H1 (cell line): ENCODE measurements at regions not wholly inside any gene's neighbourhood (a gene's known extent, or its start where the extent isn't known, plus 50 kb on each side); places are given as distances from the start of the nearest gene placed in this dataset.

Source experiments
- CTCF ChIA-PET: fragments of 300-600 bp; sonication (Branson Sonifier 250); formaldehyde crosslinking; loops from one replicate; lab custom pipeline; 2021; ENCODE audit not compliant: partially characterized antibody; lab: Charles Lee
- POLR2A ChIA-PET: fragments of 300-600 bp; sonication (Branson Sonifier 250); formaldehyde crosslinking; loops from one replicate; lab custom pipeline; 2021; ENCODE audit warnings: inconsistent platforms; ENCODE audit not compliant: partially characterized antibody; lab: Charles Lee
- DNase-seq, 2 experiments: peaks; one replicate each; pipeline versions ENCODE4 v3.0.0 to v3.0.0-alpha.2; 2010 to 2022; ENCODE audit warnings: low spot score in 2 of 2, low read depth in 1 of 2, mixed read lengths in 1 of 2
- FAIRE-seq: peaks from 2 replicates; lab custom pipeline; 2011; peaks lifted over from hg19 to GRCh38; lab: Jason Lieb, UNC
- H2AFZ ChIP-seq: 2 replicates; pipeline ENCODE4 v1.8.1; 2012; ENCODE audit warnings: low read length, inconsistent platforms
- H2AK5ac ChIP-seq: 2 replicates; pipeline ENCODE4 v1.6.1; 2013; ENCODE audit warnings: low read depth, low read length
- H2BK120ac ChIP-seq: replicated peaks from 2 replicates; pipeline ENCODE3; 2013; ENCODE audit warnings: low read depth, low read length, inconsistent platforms
- H2BK12ac ChIP-seq: 2 replicates; pipeline ENCODE4 v1.6.1; 2013; ENCODE audit warnings: low read depth, low read length
- H2BK15ac ChIP-seq: 2 replicates; pipeline ENCODE4 v1.6.1; 2013; ENCODE audit warnings: low read length
- H2BK20ac ChIP-seq: 2 replicates; pipeline ENCODE4 v1.6.1; 2013; ENCODE audit warnings: low read length
- H2BK5ac ChIP-seq: 2 replicates; pipeline ENCODE4 v1.6.1; 2013; ENCODE audit warnings: low read depth, low read length
- H3K14ac ChIP-seq: 2 replicates; pipeline ENCODE4 v1.6.1; 2013; ENCODE audit warnings: inconsistent platforms; ENCODE audit not compliant: insufficient read length
- H3K18ac ChIP-seq: 2 replicates; pipeline ENCODE4 v1.6.1; 2013; ENCODE audit warnings: low read length; ENCODE audit errors: extremely low read depth
- H3K23ac ChIP-seq: 2 replicates; pipeline ENCODE4 v1.6.1; 2013; ENCODE audit warnings: inconsistent platforms; ENCODE audit not compliant: insufficient read length
- H3K23me2 ChIP-seq: 2 replicates; pipeline ENCODE4 v1.6.1; 2013; ENCODE audit warnings: low read depth, low read length
- H3K27ac ChIP-seq: 2 replicates; pipeline ENCODE4 v1.6.1; 2011; ENCODE audit warnings: low read depth, low read length, inconsistent platforms
- H3K27me3 ChIP-seq, 4 experiments: replicated peaks in 1 of 4; 1 replicate in 1 of 4; 2 replicates in 3 of 4; pipeline versions ENCODE4 v1.6.1 to v1.8.1; 2011 to 2013; ENCODE audit warnings: low read length in 3 of 4, mild to moderate bottlenecking in 3 of 4, inconsistent platforms in 2 of 4, mixed read lengths in 2 of 4, moderate library complexity in 1 of 4; ENCODE audit not compliant: control insufficient read depth in 3 of 4, insufficient read depth in 3 of 4; ENCODE audit errors: extremely low read depth in 1 of 4
- H3K36me3 ChIP-seq, 4 experiments: 2 replicates each; pipeline versions ENCODE4 v1.6.1 to v1.8.1; 2011 to 2013; ENCODE audit warnings: mild to moderate bottlenecking in 4 of 4, low read length in 3 of 4, moderate library complexity in 2 of 4, control low read depth in 1 of 4, inconsistent platforms in 1 of 4; ENCODE audit not compliant: insufficient read depth in 4 of 4, control insufficient read depth in 2 of 4
- H3K4ac ChIP-seq: replicated peaks from 2 replicates; pipeline ENCODE3; 2013; ENCODE audit warnings: low read length, low read depth, mixed read lengths, inconsistent platforms; ENCODE audit not compliant: insufficient read length
- H3K4me1 ChIP-seq, 4 experiments: replicated peaks in 1 of 4; 1 replicate in 1 of 4; 2 replicates in 3 of 4; pipeline versions ENCODE4 v1.6.1 to v1.8.1; 2011 to 2013; ENCODE audit warnings: low read length in 3 of 4, inconsistent platforms in 2 of 4, mixed read lengths in 1 of 4; ENCODE audit not compliant: insufficient read depth in 4 of 4, control insufficient read depth in 3 of 4
- H3K4me2 ChIP-seq, 2 experiments: 2 replicates each; pipeline versions ENCODE4 v1.6.1 to v1.8.1; 2011 to 2013; ENCODE audit warnings: low read depth in 2 of 2, low read length in 2 of 2, control low read depth in 1 of 2, inconsistent platforms in 1 of 2, mild to moderate bottlenecking in 1 of 2; ENCODE audit not compliant: insufficient read depth in 1 of 2
- H3K4me3 ChIP-seq, 4 experiments: fragments of 200-600, 300-600 bp in 1 of 4; sonication (generic), shearing (Covaris generic), sonication (Bioruptor Twin) in 1 of 4; 2 replicates each; pipeline versions ENCODE4 v1.5.1 to v1.8.1; 2011 to 2016; ENCODE audit warnings: low read length in 4 of 4, low read depth in 3 of 4, control low read depth in 2 of 4, inconsistent platforms in 2 of 4, mild to moderate bottlenecking in 2 of 4, mixed read lengths in 1 of 4, moderate library complexity in 1 of 4; ENCODE audit not compliant: insufficient read depth in 2 of 4; ENCODE audit errors: extremely low read depth in 1 of 4
- H3K56ac ChIP-seq: replicated peaks from 2 replicates; pipeline ENCODE3; 2013; ENCODE audit warnings: low read depth, mild to moderate bottlenecking, mixed read lengths, low read length, inconsistent platforms; ENCODE audit not compliant: insufficient read length
- H3K79me1 ChIP-seq: 2 replicates; pipeline ENCODE4 v1.6.1; 2013; ENCODE audit warnings: low read depth, low read length, control low read depth
- H3K79me2 ChIP-seq, 2 experiments: 2 replicates each; pipeline versions ENCODE4 v1.6.1 to v1.8.1; 2012 to 2013; ENCODE audit warnings: low read length in 2 of 2, mild to moderate bottlenecking in 2 of 2, inconsistent platforms in 1 of 2; ENCODE audit not compliant: insufficient read depth in 2 of 2, control insufficient read depth in 1 of 2
- H3K9ac ChIP-seq, 4 experiments: replicated peaks in 1 of 4; 1 replicate in 1 of 4; 2 replicates in 3 of 4; pipeline versions ENCODE4 v1.6.1 to v1.8.1; 2011 to 2013; ENCODE audit warnings: low read depth in 3 of 4, low read length in 3 of 4, control low read depth in 2 of 4, mild to moderate bottlenecking in 2 of 4, moderate library complexity in 2 of 4, inconsistent platforms in 1 of 4; ENCODE audit errors: extremely low read depth in 1 of 4
- H3K9me3 ChIP-seq, 2 experiments: 2 replicates each; pipeline versions ENCODE4 v1.6.1 to v1.8.1; 2012 to 2013; ENCODE audit warnings: mild to moderate bottlenecking in 2 of 2, moderate library complexity in 2 of 2, control low read depth in 1 of 2, inconsistent platforms in 1 of 2, low read depth in 1 of 2, low read length in 1 of 2, mixed read lengths in 1 of 2; ENCODE audit not compliant: insufficient read depth in 2 of 2
- H4K20me1 ChIP-seq, 2 experiments: replicated peaks in 1 of 2; 2 replicates each; pipeline versions ENCODE3 to v1.8.1; 2011 to 2013; ENCODE audit warnings: inconsistent platforms in 2 of 2, low read length in 2 of 2, mild to moderate bottlenecking in 1 of 2; ENCODE audit not compliant: insufficient read depth in 2 of 2, control insufficient read depth in 1 of 2
- H4K5ac ChIP-seq: 2 replicates; pipeline ENCODE4 v1.6.1; 2013; ENCODE audit warnings: low read length, low read depth, mixed read lengths, inconsistent platforms; ENCODE audit not compliant: insufficient read length
- H4K8ac ChIP-seq: 2 replicates; pipeline ENCODE4 v1.8.0; 2013; ENCODE audit warnings: mild to moderate bottlenecking, moderate library complexity, low read length, inconsistent platforms; ENCODE audit not compliant: insufficient read depth; ENCODE audit errors: extremely low read depth
- H4K91ac ChIP-seq: replicated peaks from 2 replicates; pipeline ENCODE3; 2013; ENCODE audit warnings: low read length, mixed read lengths, inconsistent platforms; ENCODE audit not compliant: insufficient read length
- CEBPB ChIP-seq: IDR thresholded peaks from 2 replicates; pipeline ENCODE4 v1.6.1; 2012; ENCODE audit warnings: low read depth, low read length
- PHF8 ChIP-seq: fragments of 200-600 bp; sonication (generic); conservative IDR thresholded peaks from 2 replicates; pipeline ENCODE4 v1.7.1; 2012; ENCODE audit warnings: low read depth, mild to moderate bottlenecking, inconsistent platforms, low read length, moderate library complexity
- RBBP5 ChIP-seq: IDR thresholded peaks from 2 replicates; pipeline ENCODE4 v1.7.1; 2012; ENCODE audit warnings: low read depth, mild to moderate bottlenecking, inconsistent platforms, low read length, moderate library complexity, borderline replicate concordance
- SIRT6 ChIP-seq: IDR thresholded peaks from one replicate; pipeline ENCODE4 v1.7.1; 2012; ENCODE audit warnings: low read length, inconsistent platforms
- WGBS, 2 experiments: shearing (Covaris generic) in 1 of 2; methylation state at CpG; one replicate each; pipeline versions ENCODE4 v1.1.6 to v1.1.7; 2013 to 2015; ENCODE audit warnings: low lambda C conversion rate in 2 of 2, mixed read lengths in 2 of 2, inconsistent platforms in 1 of 2, low coverage in 1 of 2, missing lambda C conversion rate in 1 of 2; ENCODE audit not compliant: insufficient replicate concordance in 2 of 2, insufficient coverage in 1 of 2, insufficient read length in 1 of 2; ENCODE audit errors: extremely low coverage in 1 of 2, missing lambda C conversion rate in 1 of 2; 5-methylcytosine and 5-hydroxymethylcytosine counted together

DNA sequence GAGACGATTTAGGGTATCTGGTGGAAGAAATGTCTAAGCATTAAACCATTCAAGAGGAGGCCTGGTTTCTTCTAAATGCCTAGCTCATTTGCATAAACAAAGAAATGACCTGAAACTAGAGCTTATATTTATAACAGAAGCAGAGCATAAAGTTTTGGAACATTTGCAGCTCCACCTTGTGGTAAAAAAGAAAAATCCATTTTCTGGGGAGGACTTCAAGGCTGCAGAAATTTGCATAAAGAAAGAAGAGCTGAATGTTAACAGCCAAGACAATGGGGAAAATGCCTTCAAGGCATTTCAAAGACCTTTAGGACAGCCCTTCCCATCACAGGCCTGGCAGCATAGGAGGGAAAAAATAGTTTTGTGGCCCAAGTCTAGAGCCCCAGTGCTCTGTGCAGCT, 362.0 kb downstream of the ZNF248 start:
- DNase-seq (no peak), FAIRE-seq (no peak)
- Histone ChIP-seq H2BK15ac (no peak overlapping the region), H2BK12ac (no peak overlapping the region), H3K79me1 (no peaks in the 10 kb centered on the region), H3K9ac (no peak overlapping the region), H3K79me2 (no peaks in the 10 kb centered on the region), H3K4ac (no peak overlapping the region), H3K36me3 (no peaks in the 10 kb centered on the region), H3K4me3 (no peak overlapping the region), H2BK5ac (no peak overlapping the region), H4K91ac (no peak overlapping the region), H2AK5ac (no peak overlapping the region), H2AFZ (no peak overlapping the region), H3K27me3 (no peaks in the 10 kb centered on the region), H3K23ac (no peak overlapping the region), H4K20me1 (no peaks in the 10 kb centered on the region), H3K4me2 (no peak overlapping the region), H3K27ac (no peak overlapping the region), H3K18ac (no peak overlapping the region), H4K8ac (no peak overlapping the region), H2BK120ac (no peak overlapping the region), H3K14ac (no peak overlapping the region), H2BK20ac (no peak overlapping the region), H3K23me2 (no peaks in the 10 kb centered on the region; the same call in 1 of the 2 replicates), H4K5ac (no peak overlapping the region), H3K56ac (no peak overlapping the region), H3K4me1 (no peaks in the 10 kb centered on the region), H3K9me3 (peaks cover 41 to 58% of the 10 kb centered on the region in 2 experiments)
- WGBS, 2 experiments = 58% methylated on average over 1 of the region's 1 CpG; no CpG with 5 or more reads in 1 of the 2 experiments
- CTCF ChIA-PET = interaction anchor here (1.2 kb wide), 2 partner anchors 15 to 606 kb away, joined by 3 to 4 read pairs; no protein-coding TSS in a partner anchor
- POLR2A ChIA-PET = no interaction called here
- no peak for TF ChIP-seq PHF8
- no peak for TF ChIP-seq SIRT6
- no peak for TF ChIP-seq RBBP5
- no peak for TF ChIP-seq CEBPB
